ENCODE measurements at regions not wholly inside any gene's neighbourhood (a gene's known extent, or its start where the extent isn't known, plus 50 kb on each side); places are given as distances from the start of the nearest gene placed in this dataset.
"Not testable (repeated sequence)": the region's sequence is repeated elsewhere in the genome, so short reads cannot be mapped to it uniquely, and the experiment has no call there.

GRCh38 chr15:49731187-49732099, 110.6 kb downstream of the DTWD1 start:
- CTCF ChIA-PET, result no interaction called here
- H3K4me3 Mint-ChIP-seq (ENCODE audit: low read depth, unreplicated experiment), result no peak overlapping the region
- no peaks in the 10 kb centered on the region for H3K4me1 Mint-ChIP-seq (ENCODE audit: low read depth, unreplicated experiment)
- TF ChIP-seq, protein P1, sequence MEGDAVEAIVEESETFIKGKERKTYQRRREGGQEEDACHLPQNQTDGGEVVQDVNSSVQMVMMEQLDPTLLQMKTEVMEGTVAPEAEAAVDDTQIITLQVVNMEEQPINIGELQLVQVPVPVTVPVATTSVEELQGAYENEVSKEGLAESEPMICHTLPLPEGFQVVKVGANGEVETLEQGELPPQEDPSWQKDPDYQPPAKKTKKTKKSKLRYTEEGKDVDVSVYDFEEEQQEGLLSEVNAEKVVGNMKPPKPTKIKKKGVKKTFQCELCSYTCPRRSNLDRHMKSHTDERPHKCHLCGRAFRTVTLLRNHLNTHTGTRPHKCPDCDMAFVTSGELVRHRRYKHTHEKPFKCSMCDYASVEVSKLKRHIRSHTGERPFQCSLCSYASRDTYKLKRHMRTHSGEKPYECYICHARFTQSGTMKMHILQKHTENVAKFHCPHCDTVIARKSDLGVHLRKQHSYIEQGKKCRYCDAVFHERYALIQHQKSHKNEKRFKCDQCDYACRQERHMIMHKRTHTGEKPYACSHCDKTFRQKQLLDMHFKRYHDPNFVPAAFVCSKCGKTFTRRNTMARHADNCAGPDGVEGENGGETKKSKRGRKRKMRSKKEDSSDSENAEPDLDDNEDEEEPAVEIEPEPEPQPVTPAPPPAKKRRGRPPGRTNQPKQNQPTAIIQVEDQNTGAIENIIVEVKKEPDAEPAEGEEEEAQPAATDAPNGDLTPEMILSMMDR (IDR thresholded peaks at IDR 0.05; ENCODE audit: unreplicated experiment), result no peak
- BruUV-seq (replicated peaks), result no TSS peak
- H3K36me3 Mint-ChIP-seq (ENCODE audit: insufficient read depth, unreplicated experiment), result no peaks in the 10 kb centered on the region
- peaks cover 3% of the 10 kb centered on the region for H3K9me3 Mint-ChIP-seq (ENCODE audit: low read depth, unreplicated experiment)
- intact Hi-C loops (cut with micrococcal nuclease; ENCODE audit: unreplicated experiment), result no loop called here
- no peak overlapping the region for H3K27ac Mint-ChIP-seq (ENCODE audit: unreplicated experiment)
- DNase-seq, result no peak
- no peaks in the 10 kb centered on the region for H3K27me3 Mint-ChIP-seq (ENCODE audit: unreplicated experiment)

- H3K4me1 Mint-ChIP-seq (ENCODE audit: low read depth, unreplicated experiment); CTCF ChIA-PET; BruUV-seq (replicated peaks); H3K36me3 Mint-ChIP-seq (ENCODE audit: insufficient read depth, unreplicated experiment); H3K4me3 Mint-ChIP-seq (ENCODE audit: low read depth, unreplicated experiment); DNase-seq; intact Hi-C loops (cut with micrococcal nuclease; ENCODE audit: unreplicated experiment); H3K9me3 Mint-ChIP-seq (ENCODE audit: low read depth, unreplicated experiment); H3K27ac Mint-ChIP-seq (ENCODE audit: unreplicated experiment); H3K27me3 Mint-ChIP-seq (ENCODE audit: unreplicated experiment): not testable (repeated sequence)
Observed at GRCh38 chr15:49732109-49732508, 111.3 kb downstream of the DTWD1 start.

DNA sequence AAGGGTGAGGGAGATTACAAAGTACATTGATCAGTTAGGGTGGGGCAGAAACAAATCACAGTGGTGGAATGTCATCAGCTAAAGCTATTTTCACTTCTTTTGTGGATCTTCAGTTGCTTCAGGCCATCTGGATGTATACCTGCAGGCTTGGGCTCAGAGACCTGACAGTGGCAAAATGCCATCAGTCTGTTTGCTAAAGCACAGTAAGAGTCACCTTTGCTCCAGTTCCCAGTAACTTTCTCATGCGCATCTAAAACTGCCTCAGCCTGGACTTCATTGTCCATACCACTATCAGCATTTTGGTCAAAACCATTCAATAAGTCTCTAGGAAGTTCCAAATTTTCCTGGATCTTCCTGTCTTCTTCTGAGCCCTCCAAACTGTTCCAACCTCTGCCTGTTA, 113.2 kb downstream of the DTWD1 start:
- H3K27me3 Mint-ChIP-seq (ENCODE audit: unreplicated experiment); H3K36me3 Mint-ChIP-seq (ENCODE audit: insufficient read depth, unreplicated experiment); H3K4me3 Mint-ChIP-seq (ENCODE audit: low read depth, unreplicated experiment); DNase-seq; intact Hi-C loops (cut with micrococcal nuclease; ENCODE audit: unreplicated experiment); H3K9me3 Mint-ChIP-seq (ENCODE audit: low read depth, unreplicated experiment); H3K4me1 Mint-ChIP-seq (ENCODE audit: low read depth, unreplicated experiment); H3K27ac Mint-ChIP-seq (ENCODE audit: unreplicated experiment); BruUV-seq (replicated peaks); CTCF ChIA-PET: not testable (repeated sequence)

DNA sequence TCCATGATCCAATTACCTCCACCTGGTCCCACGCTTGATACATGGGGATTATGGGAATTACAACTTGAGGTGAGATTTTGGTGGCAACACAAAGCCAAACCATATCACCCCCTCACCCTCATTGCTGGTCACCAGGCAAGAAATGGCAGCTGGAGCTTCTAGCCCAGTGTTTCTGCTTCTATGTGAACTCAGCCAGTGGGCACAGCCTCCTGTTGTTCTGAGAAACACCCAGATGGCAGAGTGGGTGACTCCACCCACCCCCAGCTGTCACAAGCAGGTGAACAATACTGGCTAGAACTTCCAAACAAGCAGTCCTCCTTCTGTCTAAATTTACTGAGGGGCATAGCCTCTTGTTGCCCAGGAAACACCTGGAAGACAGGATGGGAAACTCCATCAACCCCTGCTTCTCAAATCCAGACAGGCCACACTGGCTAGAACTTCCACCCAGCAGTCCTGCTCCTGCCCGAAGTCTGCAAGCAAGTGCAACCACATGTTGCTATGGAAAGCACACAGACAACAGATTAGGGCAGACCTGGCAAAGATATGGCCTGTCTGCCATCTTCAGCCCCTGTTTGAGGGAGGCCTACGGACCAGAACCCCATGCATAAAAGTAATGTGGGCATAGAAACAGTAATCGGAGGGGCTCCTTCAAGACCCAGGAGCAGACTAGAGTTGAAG, 114.1 kb downstream of the DTWD1 start:
- peaks cover 3% of the 10 kb centered on the region for H3K9me3 Mint-ChIP-seq (ENCODE audit: low read depth, unreplicated experiment)
- intact Hi-C loops (cut with micrococcal nuclease; ENCODE audit: unreplicated experiment), result no loop called here
- CTCF ChIA-PET, result no interaction called here
- no peaks in the 10 kb centered on the region for H3K27me3 Mint-ChIP-seq (ENCODE audit: unreplicated experiment)
- no peak overlapping the region for H3K27ac Mint-ChIP-seq (ENCODE audit: unreplicated experiment)
- no peaks in the 10 kb centered on the region for H3K4me1 Mint-ChIP-seq (ENCODE audit: low read depth, unreplicated experiment)
- TF ChIP-seq, protein P1 (IDR thresholded peaks at IDR 0.05; ENCODE audit: unreplicated experiment), result no peak
- BruUV-seq (replicated peaks), result no TSS peak
- DNase-seq, result no peak
- no peak overlapping the region for H3K4me3 Mint-ChIP-seq (ENCODE audit: low read depth, unreplicated experiment)
- H3K36me3 Mint-ChIP-seq (ENCODE audit: insufficient read depth, unreplicated experiment), result no peaks in the 10 kb centered on the region

GRCh38 chr15:49737127-49737526, 116.3 kb downstream of the DTWD1 start:
- intact Hi-C loops (cut with micrococcal nuclease; ENCODE audit: unreplicated experiment), result no loop called here
- CTCF ChIA-PET, result no interaction called here
- no TSS peak for BruUV-seq (replicated peaks)
- TF ChIP-seq, protein P1 (IDR thresholded peaks at IDR 0.05; ENCODE audit: unreplicated experiment), result no peak
- no peak overlapping the region for H3K27ac Mint-ChIP-seq (ENCODE audit: unreplicated experiment)
- no peak overlapping the region for H3K4me3 Mint-ChIP-seq (ENCODE audit: low read depth, unreplicated experiment)
- H3K27me3 Mint-ChIP-seq (ENCODE audit: unreplicated experiment), result no peaks in the 10 kb centered on the region
- H3K9me3 Mint-ChIP-seq (ENCODE audit: low read depth, unreplicated experiment), result peaks cover 3% of the 10 kb centered on the region
- no peaks in the 10 kb centered on the region for H3K36me3 Mint-ChIP-seq (ENCODE audit: insufficient read depth, unreplicated experiment)
- no peak for DNase-seq
- no peaks in the 10 kb centered on the region for H3K4me1 Mint-ChIP-seq (ENCODE audit: low read depth, unreplicated experiment)
